Fibroblast of skin of abdomen (primary cell): ENCODE measurements at regions not wholly inside any gene's neighbourhood (a gene's known extent, or its start where the extent isn't known, plus 50 kb on each side); places are given as distances from the start of the nearest gene placed in this dataset.

Experiments
- DNase-seq: peaks from one replicate; pipeline ENCODE4 v3.0.0-alpha.2; 2013

DNA sequence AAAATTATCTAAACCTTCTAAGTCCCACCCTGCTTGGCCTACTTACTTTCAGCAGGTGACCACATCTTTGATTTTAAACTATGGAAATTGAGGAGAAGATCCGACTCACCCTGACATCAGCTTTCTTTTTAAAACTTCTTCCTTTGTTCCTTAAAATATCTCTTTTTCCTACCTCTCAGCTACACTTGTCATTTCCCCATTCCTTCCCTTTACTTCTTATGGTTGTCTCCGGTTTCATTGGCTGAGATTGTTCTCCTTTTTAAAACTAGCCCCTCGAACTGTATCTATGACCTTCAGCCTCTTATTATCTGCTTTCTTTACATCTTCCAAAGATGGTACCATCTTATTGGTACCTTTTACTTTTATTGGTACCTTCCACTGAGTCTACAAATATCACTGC lies 87.8 kb upstream of the NRIP1 start:
- no peak for DNase-seq

DNA sequence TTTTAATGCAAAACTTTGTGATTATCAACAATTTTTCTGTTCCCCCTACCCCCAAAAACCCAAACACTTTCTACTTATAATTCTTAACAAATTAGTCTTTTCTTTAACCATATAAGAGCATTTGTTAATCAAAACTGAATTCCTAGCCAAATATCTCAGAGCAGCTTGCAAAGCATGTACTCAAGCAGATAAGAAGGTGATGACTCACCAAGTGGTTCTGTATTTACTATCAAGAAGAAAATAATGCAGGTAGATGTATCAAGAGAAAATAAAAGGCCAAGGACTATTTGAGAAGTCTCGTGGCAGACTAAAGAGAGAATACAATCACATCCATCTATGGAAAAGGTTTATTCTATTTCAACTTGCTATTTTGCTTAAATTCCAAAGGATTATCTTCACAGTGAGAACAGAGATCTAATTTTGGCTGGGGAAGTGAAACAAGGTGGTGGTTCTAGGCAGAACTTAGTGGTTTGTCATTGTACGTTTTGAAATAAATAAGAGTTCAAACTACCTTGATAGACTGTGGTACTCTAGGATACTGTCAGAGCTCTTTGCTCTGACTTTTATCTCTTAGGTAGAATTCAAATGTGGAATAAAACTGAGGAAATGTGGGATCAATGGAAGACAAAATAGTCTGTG lies 94.7 kb upstream of the NRIP1 start:
- DNase-seq: no peak

GRCh38 chr21:15160136-15160535 lies 95.3 kb upstream of the NRIP1 start:
- no peak for DNase-seq

DNA sequence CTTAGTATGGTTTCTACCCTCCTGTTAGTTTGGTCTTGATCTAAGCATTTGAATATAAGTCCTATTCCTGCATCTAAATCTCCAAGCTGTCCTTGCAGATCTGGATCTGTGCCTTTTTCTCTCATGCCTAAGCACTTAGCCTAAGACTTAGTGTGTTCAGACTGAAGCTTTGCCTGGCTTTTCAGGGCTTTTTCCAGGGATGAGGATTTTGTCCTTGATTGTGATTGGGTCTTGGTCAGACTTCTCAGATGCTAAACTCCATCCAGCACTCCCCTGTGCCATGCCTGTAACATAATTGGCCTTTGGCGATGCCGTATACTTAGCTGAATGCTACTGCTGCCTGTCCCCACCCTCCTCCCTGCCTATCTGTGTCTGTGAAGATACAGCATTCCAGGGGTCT lies 98.1 kb upstream of the NRIP1 start:
- DNase-seq: no peak

GRCh38 chr21:15164273-15164672 lies 99.5 kb upstream of the NRIP1 start:
- no peak for DNase-seq

- DNase-seq: no peak
Measured at GRCh38 chr21:15164678-15165303, 100.0 kb upstream of the NRIP1 start.

DNA sequence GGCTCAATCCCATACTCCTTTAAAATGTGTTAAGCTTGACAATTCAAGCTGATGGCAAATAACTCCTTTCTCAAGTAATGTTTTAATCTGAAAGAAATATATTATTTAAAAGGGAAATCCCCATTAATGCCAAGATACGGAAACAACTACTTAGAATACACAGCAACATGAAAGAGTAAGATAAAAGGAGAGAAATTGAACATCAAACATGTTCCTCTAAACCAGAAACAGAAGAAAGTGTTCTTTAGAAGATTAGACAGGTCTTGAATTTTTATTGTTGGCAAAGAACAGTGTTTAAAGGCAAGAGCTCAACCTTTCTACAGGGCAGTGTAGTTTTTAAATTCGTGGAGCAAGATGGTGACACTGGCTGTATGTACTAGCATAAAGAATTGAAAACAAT lies 105.8 kb upstream of the NRIP1 start:
- DNase-seq: no peak

- DNase-seq: no peak
Measured at GRCh38 chr21:15171546-15171945, 106.7 kb upstream of the NRIP1 start.

DNA sequence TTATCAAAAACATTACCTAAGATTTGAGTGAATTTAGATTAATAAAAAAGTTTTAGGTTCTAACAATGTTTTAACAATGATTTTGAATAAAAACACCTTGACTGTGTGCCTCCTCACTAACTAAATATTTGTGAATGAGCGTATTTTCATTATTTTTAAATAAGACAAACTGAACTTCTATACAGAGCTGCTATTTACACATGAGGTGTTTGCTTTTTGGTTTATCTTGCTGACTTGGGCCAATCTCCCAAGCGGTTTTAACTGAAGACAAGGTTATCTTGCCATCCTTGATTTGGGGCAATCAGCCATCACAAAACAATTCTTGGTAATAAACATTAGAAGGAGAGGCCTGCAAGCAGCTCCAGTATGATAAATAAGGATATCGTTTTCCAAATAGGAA lies 108.2 kb upstream of the NRIP1 start:
- DNase-seq: no peak

DNA sequence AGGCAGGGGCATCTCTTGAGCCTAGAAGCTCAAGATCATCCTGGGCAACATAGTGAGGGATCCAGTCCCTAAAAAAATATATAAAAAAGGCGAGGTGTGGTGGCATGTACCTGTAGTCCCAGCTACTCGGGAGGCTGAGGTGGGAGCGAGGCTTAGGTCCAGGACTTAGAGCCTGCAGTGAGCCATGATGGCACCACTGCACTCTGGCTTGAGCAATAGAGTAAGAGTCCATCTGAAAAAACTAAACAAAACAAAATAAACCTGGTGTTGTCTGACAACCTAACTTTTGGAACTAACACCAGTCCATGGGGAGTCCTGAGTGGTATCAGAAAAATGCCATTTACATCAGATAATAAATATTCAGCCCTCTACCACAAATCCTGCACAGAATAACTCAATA lies 110.1 kb upstream of the NRIP1 start:
- no peak for DNase-seq

- no peak for DNase-seq
Measured at GRCh38 chr21:15182731-15183130, 117.9 kb upstream of the NRIP1 start.

DNA sequence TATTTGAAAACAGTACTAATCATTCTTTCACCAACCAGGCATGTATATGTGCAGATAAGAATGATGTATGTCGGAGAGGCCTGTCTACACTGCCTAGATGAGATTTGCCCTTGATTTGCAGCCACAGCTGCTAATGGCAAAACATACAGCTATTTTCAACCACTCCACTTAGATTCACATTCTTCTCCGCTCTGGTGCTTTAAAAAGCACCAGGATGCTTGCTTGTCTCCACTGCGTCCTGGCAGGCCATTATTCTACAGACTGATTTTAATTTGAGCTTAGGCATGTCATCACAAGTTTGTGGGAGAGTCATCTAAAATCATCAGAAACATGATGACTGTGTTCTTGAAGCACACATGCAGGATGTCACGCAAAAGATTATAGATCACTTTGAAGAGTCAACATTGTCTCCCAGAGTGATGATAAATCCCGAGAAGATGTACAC lies 119.0 kb upstream of the NRIP1 start:
- peak; percentile 7 for DNase-seq

GRCh38 chr21:15190412-15190811 lies 125.6 kb upstream of the NRIP1 start:
- DNase-seq: no peak

GRCh38 chr21:15190837-15191236 lies 126.0 kb upstream of the NRIP1 start:
- no peak for DNase-seq

DNA sequence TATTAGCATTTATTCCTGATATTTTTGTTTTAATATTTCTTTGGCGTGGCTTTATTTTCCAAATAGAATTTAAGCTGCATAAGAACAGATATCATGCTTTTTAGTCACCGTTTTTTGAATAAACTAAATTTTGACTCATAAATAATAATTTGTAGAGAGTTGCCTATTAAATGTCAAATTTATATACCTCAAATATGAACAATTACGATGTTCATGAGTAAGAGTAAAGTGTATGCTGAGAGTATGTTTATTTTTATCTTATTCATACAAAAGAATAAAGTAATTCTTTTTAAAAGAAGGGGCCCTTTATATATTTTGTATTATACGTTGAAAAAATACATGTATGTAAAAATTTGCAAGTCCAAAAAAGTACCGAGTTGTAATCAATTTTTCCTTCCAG lies 126.5 kb upstream of the NRIP1 start:
- no peak for DNase-seq

DNA sequence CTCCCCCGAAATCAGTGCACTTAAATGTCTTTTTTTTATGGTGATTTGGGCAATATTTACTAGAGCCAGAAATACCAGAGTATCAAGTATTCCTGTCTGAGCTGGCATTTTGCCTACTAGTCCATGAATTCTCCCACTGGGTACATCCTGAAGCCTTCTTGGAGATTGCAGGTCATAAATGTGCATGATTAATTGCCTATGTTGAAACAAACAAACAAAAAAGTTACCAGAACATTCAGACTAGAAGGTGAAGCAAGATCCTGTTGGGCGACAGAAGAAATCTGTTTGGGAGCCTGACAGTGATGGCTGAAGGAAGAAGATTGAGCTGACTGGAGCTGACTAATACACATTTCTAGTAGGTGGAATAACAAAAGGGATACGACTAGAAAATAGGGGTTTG lies 127.4 kb upstream of the NRIP1 start:
- DNase-seq: no peak

DNA sequence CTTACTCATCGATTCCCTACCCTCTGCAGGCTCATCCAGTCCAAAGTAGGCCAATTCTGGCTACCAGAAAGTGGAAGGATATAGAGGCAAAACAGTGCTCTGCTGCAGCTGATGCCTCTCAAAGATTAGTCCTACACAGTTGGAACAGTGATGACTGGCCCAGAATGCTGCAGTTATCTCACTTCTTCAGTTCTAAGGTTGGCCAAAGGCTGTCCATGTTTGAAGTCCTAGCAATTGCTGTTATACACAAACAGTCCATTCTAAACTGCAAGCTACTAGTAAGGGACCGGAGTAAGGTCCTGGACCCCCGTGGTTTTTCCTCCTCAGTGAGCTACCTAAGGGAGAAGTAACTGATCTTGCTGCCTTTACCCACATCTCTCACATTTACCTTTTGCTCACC lies 129.1 kb upstream of the NRIP1 start:
- DNase-seq: no peak

- DNase-seq: no peak
Measured at GRCh38 chr21:15195104-15195503, 130.3 kb upstream of the NRIP1 start.

DNA sequence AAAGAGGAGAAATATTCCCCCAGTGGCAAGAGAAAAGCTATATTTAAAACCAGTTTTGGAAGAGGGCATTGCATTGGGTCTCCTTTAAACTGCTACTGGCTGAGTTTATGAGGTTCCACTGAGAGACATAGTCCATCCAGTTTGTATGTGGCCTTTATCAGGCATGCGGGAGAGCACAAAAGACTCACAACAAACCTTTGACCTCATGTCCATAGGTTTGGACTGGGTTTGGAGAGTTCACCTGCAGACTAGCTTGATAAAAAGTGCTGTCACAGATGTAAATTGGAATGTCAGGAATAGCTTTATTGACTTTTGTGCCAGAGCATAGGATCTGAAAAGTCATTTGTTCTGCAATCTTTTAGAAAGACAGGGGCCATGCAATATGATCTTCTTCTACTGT lies 131.0 kb upstream of the NRIP1 start:
- no peak for DNase-seq

DNA sequence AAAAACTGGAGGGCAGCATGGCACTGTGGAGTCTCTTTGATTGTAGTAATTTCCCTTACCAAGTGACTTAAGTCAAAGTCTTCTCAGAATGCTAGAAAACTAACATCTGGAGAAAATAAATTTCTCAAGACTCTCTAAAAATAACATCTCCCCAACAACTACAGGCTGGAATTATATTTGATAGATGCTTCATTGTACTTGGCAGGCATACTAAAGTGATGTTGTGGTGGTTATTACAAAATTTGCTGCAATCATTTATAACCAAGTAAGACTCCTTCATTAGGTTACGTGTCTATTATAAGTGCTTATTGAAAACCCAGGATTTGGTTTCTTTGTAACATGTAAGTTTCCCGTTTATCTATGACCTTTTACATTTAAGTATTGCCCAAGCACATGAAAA lies 132.9 kb upstream of the NRIP1 start:
- no peak for DNase-seq

DNA sequence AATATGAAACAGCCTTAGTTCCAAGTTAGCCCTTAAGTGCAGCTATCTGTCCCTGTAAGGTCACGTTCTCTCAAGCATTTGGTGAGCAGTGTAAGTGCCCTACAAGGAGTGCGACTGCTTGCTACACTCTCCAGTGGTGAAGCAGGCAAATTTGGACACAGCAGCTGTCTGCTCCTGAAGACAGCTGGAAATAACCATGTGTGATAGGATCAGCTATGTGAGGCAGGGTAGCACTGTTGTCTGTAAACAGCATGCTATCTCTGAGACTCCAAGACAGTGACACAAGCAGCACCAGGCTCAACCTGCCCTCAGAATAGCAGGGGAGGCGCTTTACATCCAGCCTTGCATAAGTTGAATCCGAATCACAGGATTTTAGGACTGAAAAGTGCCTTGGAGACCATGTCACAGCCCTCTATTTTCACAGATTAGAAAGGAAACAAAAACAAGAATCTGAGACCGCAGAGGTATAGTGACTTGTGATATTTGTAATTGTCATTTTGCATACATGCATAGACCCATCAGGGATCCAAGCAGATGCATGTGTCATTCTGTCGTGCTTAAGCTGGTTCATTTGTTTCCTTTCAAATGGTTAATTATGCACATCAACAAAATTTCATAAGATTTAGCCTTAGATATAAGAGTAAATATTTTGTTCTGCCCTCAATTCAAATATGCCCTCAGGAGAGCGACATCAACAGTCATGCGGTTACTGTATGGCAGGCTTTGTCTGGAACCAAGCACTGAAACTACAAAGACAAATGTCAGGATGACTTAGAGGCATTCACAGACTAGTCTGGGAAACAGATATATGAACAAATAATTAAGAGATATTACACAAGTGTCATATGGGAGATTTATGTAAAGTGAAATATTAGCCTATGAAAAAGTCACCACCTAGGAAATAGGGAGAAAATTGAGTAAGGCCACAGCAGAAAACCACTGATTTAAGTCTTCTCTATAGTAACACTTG lies 134.9 kb upstream of the NRIP1 start:
- no peak for DNase-seq

DNA sequence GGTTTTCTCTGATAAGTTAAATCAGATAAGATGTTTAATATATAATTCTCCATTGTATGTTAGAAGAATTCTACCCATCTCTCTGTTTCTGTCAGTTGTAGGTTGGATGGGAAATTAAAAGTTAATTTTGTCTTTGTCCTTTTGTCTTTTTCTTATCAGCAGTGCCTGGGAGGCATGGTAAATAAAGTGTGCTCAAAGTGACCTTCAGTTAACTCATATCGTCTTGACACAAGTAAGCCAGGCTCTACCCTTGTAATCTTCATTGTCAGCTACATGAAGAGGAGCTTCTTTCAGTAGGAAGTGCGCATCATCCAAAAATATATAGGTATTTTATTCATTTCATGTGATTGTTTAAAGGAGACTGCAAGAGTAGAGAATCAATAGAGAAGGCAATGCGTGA lies 138.9 kb upstream of the NRIP1 start:
- no peak for DNase-seq

GRCh38 chr21:15204140-15204969 lies 139.6 kb upstream of the NRIP1 start:
- no peak for DNase-seq
